ENCODE measurements at regions not wholly inside any gene's neighbourhood (a gene's known extent, or its start where the extent isn't known, plus 50 kb on each side); places are given as distances from the start of the nearest gene placed in this dataset.

GRCh38 chr2:163306647-163307046, 429.2 kb downstream of the FIGN start:
- Histone ChIP-seq H3K4me2 (ENCODE audit: low read depth, low read length, poor library complexity, severe bottlenecking) (no peak overlapping the region), H3K27me3 (ENCODE audit: low read length) (no peaks in the 10 kb centered on the region), H3K27ac (ENCODE audit: low read depth, low read length) (no peak overlapping the region), H3F3A (ENCODE audit: insufficient read depth) (no peaks in the 10 kb centered on the region), H3K9me2 (replicated peaks; ENCODE audit: insufficient read depth, low read length) (no peaks in the 10 kb centered on the region), H3K9me3 (ENCODE audit: insufficient read depth, low read length) (no peaks in the 10 kb centered on the region), H4K20me1 (ENCODE audit: low read depth, low read length) (no peaks in the 10 kb centered on the region), H2AFZ (ENCODE audit: low read depth, low read length, severe bottlenecking) (no peak overlapping the region), H3K4me3 (ENCODE audit: insufficient read depth, low read length, poor library complexity, severe bottlenecking) (no peak overlapping the region), H3K36me3 (ENCODE audit: low read length) (no peaks in the 10 kb centered on the region), H3K9ac (ENCODE audit: low read length) (no peak overlapping the region), H3K79me2 (ENCODE audit: insufficient read depth, low read length) (no peaks in the 10 kb centered on the region)
- TF ChIP-seq EZH2phosphoT487 (conservative IDR thresholded peaks at IDR 0.05; ENCODE audit: low read length) (no peak), CTCF (IDR thresholded peaks at IDR 0.05; ENCODE audit: insufficient read depth, low read length, poor library complexity, severe bottlenecking) (no peak)

- no peak for TF ChIP-seq EZH2phosphoT487 (conservative IDR thresholded peaks at IDR 0.05; ENCODE audit: low read length)
- no peak for TF ChIP-seq CTCF (IDR thresholded peaks at IDR 0.05; ENCODE audit: insufficient read depth, low read length, poor library complexity, severe bottlenecking)
- no peaks in the 10 kb centered on the region for H4K20me1 ChIP-seq (ENCODE audit: low read depth, low read length)
- H3K9ac ChIP-seq (ENCODE audit: low read length) = no peak overlapping the region
- no peaks in the 10 kb centered on the region for H3K79me2 ChIP-seq (ENCODE audit: insufficient read depth, low read length)
- no peak overlapping the region for H3K4me3 ChIP-seq (ENCODE audit: insufficient read depth, low read length, poor library complexity, severe bottlenecking)
- no peak overlapping the region for H2AFZ ChIP-seq (ENCODE audit: low read depth, low read length, severe bottlenecking)
- no peaks in the 10 kb centered on the region for H3K27me3 ChIP-seq (ENCODE audit: low read length)
- no peak overlapping the region for H3K27ac ChIP-seq (ENCODE audit: low read depth, low read length)
- no peaks in the 10 kb centered on the region for H3K9me3 ChIP-seq (ENCODE audit: insufficient read depth, low read length)
- no peaks in the 10 kb centered on the region for H3K9me2 ChIP-seq (replicated peaks; ENCODE audit: insufficient read depth, low read length)
- no peaks in the 10 kb centered on the region for H3K36me3 ChIP-seq (ENCODE audit: low read length)
- no peak overlapping the region for H3K4me2 ChIP-seq (ENCODE audit: low read depth, low read length, poor library complexity, severe bottlenecking)
- no peaks in the 10 kb centered on the region for H3F3A ChIP-seq (ENCODE audit: insufficient read depth)
Measured at GRCh38 chr2:163302141-163302540, 433.7 kb downstream of the FIGN start.

- H3K9me2 ChIP-seq (replicated peaks; ENCODE audit: insufficient read depth, low read length) = no peaks in the 10 kb centered on the region
- no peaks in the 10 kb centered on the region for H3F3A ChIP-seq (ENCODE audit: insufficient read depth)
- H4K20me1 ChIP-seq (ENCODE audit: low read depth, low read length) = no peaks in the 10 kb centered on the region
- no peak overlapping the region for H3K9ac ChIP-seq (ENCODE audit: low read length)
- H3K4me3 ChIP-seq (ENCODE audit: insufficient read depth, low read length, poor library complexity, severe bottlenecking) = no peak overlapping the region
- H3K36me3 ChIP-seq (ENCODE audit: low read length) = no peaks in the 10 kb centered on the region
- H3K27me3 ChIP-seq (ENCODE audit: low read length) = no peaks in the 10 kb centered on the region
- H3K9me3 ChIP-seq (ENCODE audit: insufficient read depth, low read length) = no peaks in the 10 kb centered on the region
- TF ChIP-seq EZH2phosphoT487 (conservative IDR thresholded peaks at IDR 0.05; ENCODE audit: low read length) (no peak), CTCF (IDR thresholded peaks at IDR 0.05; ENCODE audit: insufficient read depth, low read length, poor library complexity, severe bottlenecking) (no peak)
- H3K79me2 ChIP-seq (ENCODE audit: insufficient read depth, low read length) = no peaks in the 10 kb centered on the region
- H2AFZ ChIP-seq (ENCODE audit: low read depth, low read length, severe bottlenecking) = no peak overlapping the region
- no peak overlapping the region for H3K27ac ChIP-seq (ENCODE audit: low read depth, low read length)
- H3K4me2 ChIP-seq (ENCODE audit: low read depth, low read length, poor library complexity, severe bottlenecking) = no peak overlapping the region
Measured at GRCh38 chr2:163291790-163292189, 444.0 kb downstream of the FIGN start.
